HEK293 (cell line): ENCODE measurements at regions not wholly inside any gene's neighbourhood (a gene's known extent, or its start where the extent isn't known, plus 50 kb on each side); places are given as distances from the start of the nearest gene placed in this dataset.
A peak's percentile ranks its signal among the peaks of the same experiment; 100 is the strongest.

ENCODE experiments used
- FEZF1 ChIP-seq: fragments of 450-650 bp; formaldehyde crosslinking; IDR thresholded peaks from 2 replicates; pipeline ENCODE4 v1.5.1; 2016; ENCODE audit warnings: missing biosample characterization, missing genetic modification characterization
- HIC1 ChIP-seq: fragments of 450-650 bp; formaldehyde crosslinking; IDR thresholded peaks from 2 replicates; pipeline ENCODE4 v1.5.1; 2016; ENCODE audit warnings: missing biosample characterization, missing genetic modification characterization
- IKZF3 ChIP-seq: fragments of 450-650 bp; IDR thresholded peaks from 2 replicates; pipeline ENCODE4 v1.5.0; 2018; ENCODE audit warnings: missing biosample characterization, mild to moderate bottlenecking, missing genetic modification characterization, moderate library complexity
- KLF17 ChIP-seq: fragments of 450-650 bp; formaldehyde crosslinking; IDR thresholded peaks from 2 replicates; pipeline ENCODE4 v1.5.1; 2016; ENCODE audit warnings: missing biosample characterization, missing genetic modification characterization
- MYNN ChIP-seq: fragments of 450-650 bp; formaldehyde crosslinking; IDR thresholded peaks from 2 replicates; pipeline ENCODE4 v1.5.1; 2016; ENCODE audit warnings: missing biosample characterization, missing genetic modification characterization, borderline replicate concordance
- PRDM10 ChIP-seq: fragments of 450-650 bp; formaldehyde crosslinking; IDR thresholded peaks from 2 replicates; pipeline ENCODE4 v1.5.1; 2016; ENCODE audit warnings: missing biosample characterization, missing genetic modification characterization
- SP7 ChIP-seq: fragments of 450-650 bp; formaldehyde crosslinking; IDR thresholded peaks from 2 replicates; pipeline ENCODE4 v1.5.1; 2016; ENCODE audit warnings: missing biosample characterization, missing genetic modification characterization
- TCF7L2 ChIP-seq: IDR thresholded peaks from 2 replicates; pipeline ENCODE4 v1.6.1; 2011; ENCODE audit warnings: low read depth, mild to moderate bottlenecking, inconsistent platforms, low read length, moderate library complexity, borderline replicate concordance
- WT1 ChIP-seq: fragments of 450-650 bp; formaldehyde crosslinking; IDR thresholded peaks from 2 replicates; pipeline ENCODE4 v1.5.1; 2016; ENCODE audit warnings: missing biosample characterization, missing genetic modification characterization
- ZBTB10 ChIP-seq: fragments of 450-650 bp; formaldehyde crosslinking; IDR thresholded peaks from 2 replicates; pipeline ENCODE4 v1.5.1; 2016; ENCODE audit warnings: missing biosample characterization, missing genetic modification characterization
- ZNF121 ChIP-seq: fragments of 450-650 bp; formaldehyde crosslinking; IDR thresholded peaks from 2 replicates; pipeline ENCODE4 v1.5.1; 2016; ENCODE audit warnings: missing biosample characterization, missing genetic modification characterization
- ZNF16 ChIP-seq: fragments of 450-650 bp; formaldehyde crosslinking; IDR thresholded peaks from 2 replicates; pipeline ENCODE4 v1.5.1; 2016; ENCODE audit warnings: low read depth, missing biosample characterization, missing genetic modification characterization
- ZNF2 ChIP-seq: fragments of 450-650 bp; formaldehyde crosslinking; IDR thresholded peaks from 2 replicates; pipeline ENCODE4 v1.5.1; 2016; ENCODE audit warnings: missing biosample characterization, missing genetic modification characterization
- ZNF280C ChIP-seq: fragments of 450-650 bp; formaldehyde crosslinking; IDR thresholded peaks from 2 replicates; pipeline ENCODE4 v1.5.1; 2016; ENCODE audit warnings: missing biosample characterization, missing genetic modification characterization
- ZNF280D ChIP-seq: fragments of 450-650 bp; formaldehyde crosslinking; IDR thresholded peaks from 2 replicates; pipeline ENCODE4 v1.5.1; 2016; ENCODE audit warnings: missing biosample characterization, missing genetic modification characterization
- ZNF341 ChIP-seq: fragments of 450-650 bp; formaldehyde crosslinking; IDR thresholded peaks from 2 replicates; pipeline ENCODE4; 2016; ENCODE audit warnings: low read depth, missing biosample characterization, missing genetic modification characterization
- ZNF362 ChIP-seq: fragments of 450-650 bp; formaldehyde crosslinking; IDR thresholded peaks from 2 replicates; pipeline ENCODE4 v1.5.1; 2016; ENCODE audit warnings: missing biosample characterization, missing genetic modification characterization
- ZNF610 ChIP-seq: fragments of 450-650 bp; formaldehyde crosslinking; IDR thresholded peaks from 2 replicates; pipeline ENCODE4 v1.5.1; 2016; ENCODE audit warnings: missing biosample characterization, missing genetic modification characterization, borderline replicate concordance
- ZNF664 ChIP-seq: fragments of 450-650 bp; formaldehyde crosslinking; IDR thresholded peaks from 2 replicates; pipeline ENCODE4 v1.5.1; 2016; ENCODE audit warnings: missing biosample characterization, missing genetic modification characterization
- ZSCAN5A ChIP-seq: fragments of 450-650 bp; formaldehyde crosslinking; IDR thresholded peaks from 2 replicates; pipeline ENCODE4 v1.5.1; 2016; ENCODE audit warnings: missing biosample characterization, missing genetic modification characterization

- TF ChIP-seq ZNF362 (no peak), ZNF341 (tag by site-specific recombination) (no peak), TCF7L2 (peak; percentile 57; the same call in 1 of the 2 replicates), ZNF280C (no peak), ZNF280D (tag by site-specific recombination) (no peak), WT1 (tag by site-specific recombination) (peak; percentile 58), ZNF664 (tag by site-specific recombination) (no peak), ZBTB10 (no peak), KLF17 (tag by site-specific recombination) (no peak), ZNF121 (tag by site-specific recombination) (no peak), FEZF1 (peak; percentile 44), ZSCAN5A (tag by site-specific recombination) (no peak), ZNF2 (tag by site-specific recombination) (no peak), ZNF610 (tag by site-specific recombination) (no peak), HIC1 (tag by site-specific recombination) (no peak), PRDM10 (tag by site-specific recombination) (no peak), IKZF3 (tag by site-specific recombination) (0 out of 2 replicates have a peak, but pooled peaks have one; percentile 20), MYNN (tag by site-specific recombination) (no peak), ZNF16 (no peak), SP7 (0 out of 2 replicates have a peak, but pooled peaks have one; percentile 31)
Observed at GRCh38 chr3:155026999-155027591, 53.0 kb upstream of the MME start (continued).
